Activated CD4-positive, alpha-beta T cell treated with anti-CD3 and anti-CD28 coated beads for 48 hours (primary cell): ENCODE measurements at regions not wholly inside any gene's neighbourhood (a gene's known extent, or its start where the extent isn't known, plus 50 kb on each side); places are given as distances from the start of the nearest gene placed in this dataset.
"Not testable (repeated sequence)": the region's sequence is repeated elsewhere in the genome, so short reads cannot be mapped to it uniquely, and the experiment has no call there.

Experiments used
- DNase-seq: peaks from one replicate; pipeline ENCODE4 v3.0.0-alpha.2; 2020

DNA sequence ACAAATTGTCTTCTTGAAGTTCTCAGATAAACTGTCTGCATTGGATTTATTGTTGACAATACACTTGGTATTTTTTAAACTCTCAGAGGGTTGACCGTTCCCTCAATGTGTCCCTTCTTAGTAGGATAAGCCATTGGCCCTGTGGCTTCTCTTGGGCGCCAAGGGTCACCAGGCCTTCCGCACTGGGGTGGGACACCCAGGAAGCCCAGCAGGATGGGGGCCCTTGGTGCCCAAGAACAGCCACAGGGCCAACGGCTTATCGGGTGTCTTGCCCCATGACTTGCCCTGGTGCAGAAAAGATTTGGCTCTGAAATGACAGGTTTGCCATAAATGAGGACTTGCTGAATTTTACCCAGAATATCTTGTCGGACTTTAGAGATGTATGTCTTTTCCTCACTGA is 375.0 kb downstream of the IRX2 start:
- no peak for DNase-seq

DNA sequence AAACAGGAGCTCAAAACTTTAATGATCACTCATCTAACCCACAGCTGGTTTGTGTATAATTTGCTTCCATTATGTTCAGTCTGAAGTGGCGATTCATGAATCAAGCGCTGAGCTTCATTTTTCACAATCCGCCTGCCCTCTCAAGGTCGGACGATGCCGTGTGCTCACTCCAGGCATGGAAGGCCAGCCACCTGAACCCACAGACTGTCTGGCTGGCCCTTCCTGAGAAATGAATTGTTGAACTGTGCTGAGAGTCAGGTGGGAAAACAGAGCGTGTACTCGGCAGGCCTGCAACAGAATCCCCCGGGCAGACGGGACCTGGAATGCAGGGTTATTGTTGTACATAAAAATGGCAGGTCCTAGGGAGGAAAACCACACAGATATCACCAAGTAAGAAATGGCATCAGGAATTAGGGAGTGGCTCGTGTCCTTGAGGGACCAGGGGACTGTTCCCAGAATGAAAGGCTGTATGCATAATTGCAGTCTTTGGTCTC is 375.7 kb downstream of the IRX2 start:
- no peak for DNase-seq

DNA sequence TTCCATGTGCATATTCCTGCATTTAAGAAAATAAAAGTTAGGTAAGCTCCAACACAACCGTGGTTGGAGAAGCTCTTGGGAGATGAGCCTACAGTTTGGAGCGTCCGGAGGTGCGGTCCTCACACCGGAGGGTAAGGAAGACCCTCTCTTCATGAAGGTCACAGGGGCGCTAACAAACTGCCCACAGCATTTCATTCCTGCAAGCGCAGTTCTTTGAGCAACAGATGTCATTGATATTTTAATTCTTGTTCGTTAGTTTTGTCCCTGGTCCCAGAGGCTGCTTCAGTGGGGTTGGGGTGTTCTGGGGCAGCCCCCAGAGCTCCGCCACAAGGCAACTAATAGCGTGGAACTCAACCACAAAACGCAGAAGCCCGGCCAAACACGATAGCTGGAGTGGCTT is 376.2 kb downstream of the IRX2 start:
- no peak for DNase-seq

GRCh38 chr5:2374703-2375102 is 376.8 kb downstream of the IRX2 start:
- no peak for DNase-seq

DNA sequence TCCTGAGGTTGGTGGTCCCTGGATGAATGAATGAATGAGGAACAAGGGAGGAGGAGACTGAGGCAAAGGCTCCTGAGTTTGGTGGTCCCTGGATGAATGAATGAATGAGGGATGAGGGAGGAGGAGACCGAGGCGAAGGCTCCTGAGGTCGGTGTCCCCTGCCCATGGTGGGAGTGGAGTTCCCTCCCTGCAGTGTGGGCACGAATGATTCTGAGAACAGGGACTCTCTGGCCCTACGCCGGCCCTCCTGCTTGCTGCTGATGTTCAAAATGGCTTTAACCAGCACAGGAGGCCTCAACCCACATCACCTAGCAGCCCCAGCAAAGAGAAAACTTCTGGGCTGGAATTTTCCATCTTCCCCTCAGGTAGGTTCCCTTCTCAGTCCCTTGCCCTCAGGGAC is 377.8 kb downstream of the IRX2 start:
- no peak for DNase-seq

- no peak for DNase-seq
These were observed 380.1 kb downstream of the IRX2 start for GRCh38 chr5:2371419-2371710.

- no peak for DNase-seq
These were observed 380.7 kb downstream of the IRX2 start for GRCh38 chr5:2370626-2371418.

GRCh38 chr5:2369178-2369577 is 382.3 kb downstream of the IRX2 start:
- DNase-seq: no peak

- DNase-seq: no peak
These were observed 384.7 kb downstream of the IRX2 start for GRCh38 chr5:2366816-2367215.

DNA sequence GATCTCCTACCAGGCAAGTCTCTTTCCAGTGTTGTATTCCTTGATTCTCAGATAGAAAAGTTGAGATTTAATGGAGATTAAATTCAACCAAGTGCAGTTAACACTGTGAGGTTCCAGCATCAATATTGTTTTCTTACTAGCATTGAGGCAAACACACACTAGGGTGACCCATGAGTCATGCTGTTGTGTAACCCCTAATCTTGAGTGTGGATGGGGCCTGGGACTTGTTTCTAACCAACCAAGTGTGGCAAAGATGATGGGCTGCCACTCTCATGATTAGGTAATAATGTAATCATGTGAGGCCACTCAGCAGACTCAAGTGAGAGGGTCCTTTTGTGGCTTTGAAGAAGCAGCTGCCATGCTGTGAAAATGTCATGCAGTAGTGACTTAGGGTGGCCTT is 394.2 kb downstream of the IRX2 start:
- no peak for DNase-seq

GRCh38 chr5:2355859-2356258 is 395.6 kb downstream of the IRX2 start:
- no peak for DNase-seq

GRCh38 chr5:2353871-2354440 is 397.5 kb downstream of the IRX2 start:
- DNase-seq: no peak

- no peak for DNase-seq
These were observed 398.3 kb downstream of the IRX2 start for GRCh38 chr5:2353211-2353610.

- no peak for DNase-seq
These were observed 399.2 kb downstream of the IRX2 start for GRCh38 chr5:2352101-2352861.

GRCh38 chr5:2349768-2350167 is 401.7 kb downstream of the IRX2 start:
- DNase-seq: not testable (repeated sequence)

DNA sequence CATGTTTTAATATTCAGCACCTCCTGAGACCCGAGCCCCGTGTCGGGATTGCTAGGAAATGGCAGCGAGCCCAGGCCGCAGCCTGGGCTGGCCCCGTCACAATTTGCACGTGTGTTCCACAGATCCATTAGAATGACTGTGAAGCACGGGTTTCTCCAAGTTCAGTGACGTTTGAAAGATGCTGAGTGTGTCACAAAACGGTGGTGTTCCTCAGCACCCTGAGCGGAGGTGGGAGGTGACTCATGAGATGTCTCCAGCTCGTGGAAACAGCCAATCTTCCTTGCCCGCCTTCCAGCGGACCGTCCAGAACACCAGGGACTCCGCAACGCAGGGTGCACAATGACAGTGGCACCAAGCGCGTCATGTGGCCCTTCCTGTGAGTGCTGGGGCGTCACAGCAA is 412.8 kb downstream of the IRX2 start:
- no peak for DNase-seq

- no peak for DNase-seq
These were observed 415.6 kb downstream of the IRX2 start for GRCh38 chr5:2335733-2336515.

DNA sequence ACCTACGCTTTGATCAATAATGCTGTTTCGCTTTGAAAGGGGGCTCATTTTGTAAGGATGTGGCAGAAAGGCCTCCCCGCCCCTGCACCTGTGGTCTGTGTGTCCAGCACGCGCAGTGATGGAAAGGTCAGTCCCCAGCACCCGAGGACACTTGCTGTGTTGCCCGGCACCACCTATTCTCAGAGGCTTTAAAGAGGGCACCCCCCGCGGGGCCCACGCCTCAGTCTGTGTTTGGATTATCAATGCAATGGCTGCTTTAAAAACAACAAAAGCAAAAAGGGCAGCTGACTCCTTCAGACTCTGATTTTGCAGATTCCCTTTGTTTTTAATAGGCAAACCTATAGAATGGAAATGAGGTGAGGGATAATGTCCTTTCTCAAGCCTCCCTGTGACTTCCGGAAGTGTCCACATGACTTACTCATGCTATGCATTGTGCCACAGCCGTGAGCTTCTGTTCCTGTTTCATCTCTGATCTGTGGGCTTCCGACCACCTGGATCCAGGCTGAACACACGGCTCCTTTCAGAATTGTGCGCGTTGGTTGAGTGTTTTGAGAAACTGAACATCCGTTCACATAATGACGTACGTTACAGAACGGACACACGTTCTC is 416.2 kb downstream of the IRX2 start:
- no peak for DNase-seq

GRCh38 chr5:2334719-2335118 is 416.8 kb downstream of the IRX2 start:
- no peak for DNase-seq

DNA sequence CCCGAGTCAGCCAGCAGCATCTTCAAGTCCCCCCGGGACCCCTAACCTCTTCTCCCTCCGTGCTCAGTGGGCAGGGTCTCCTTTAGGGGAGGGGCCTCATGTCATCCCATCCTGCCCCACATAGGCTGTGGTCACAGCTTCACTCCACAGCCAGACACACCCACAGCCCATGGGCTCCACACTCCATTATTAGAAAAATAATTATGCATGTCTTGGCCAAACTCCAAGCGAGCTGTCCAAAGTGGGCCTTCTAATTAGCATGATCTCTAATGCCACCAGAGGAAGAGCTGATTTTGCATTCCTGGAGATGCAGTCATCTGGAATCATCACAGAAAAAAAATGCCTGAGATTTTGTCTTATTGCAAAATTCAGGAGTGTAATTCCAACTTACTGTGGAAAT is 418.2 kb downstream of the IRX2 start:
- no peak for DNase-seq

DNA sequence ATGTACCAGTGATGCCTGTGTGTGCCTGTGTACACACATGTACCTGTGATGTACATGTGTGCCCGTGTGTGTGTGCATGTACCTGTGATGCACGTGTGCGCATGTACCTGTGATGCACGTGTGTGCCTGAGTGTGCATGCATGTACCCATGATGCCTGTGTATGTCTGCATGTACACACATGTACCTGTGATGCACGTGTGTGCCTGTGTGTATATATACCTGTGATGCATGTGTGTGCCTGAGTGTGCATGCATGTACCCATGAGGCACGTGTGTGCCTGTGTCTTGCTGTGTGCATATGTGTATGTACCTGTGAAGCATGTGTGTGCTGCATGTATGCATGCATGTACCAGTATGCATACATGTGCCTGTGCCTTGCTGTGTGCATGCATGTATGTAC is 419.0 kb downstream of the IRX2 start:
- DNase-seq: no peak

- no peak for DNase-seq
These were observed 420.9 kb downstream of the IRX2 start for GRCh38 chr5:2330325-2331130.
